ENCODE measurements at regions not wholly inside any gene's neighbourhood (a gene's known extent, or its start where the extent isn't known, plus 50 kb on each side); places are given as distances from the start of the nearest gene placed in this dataset.

DNA sequence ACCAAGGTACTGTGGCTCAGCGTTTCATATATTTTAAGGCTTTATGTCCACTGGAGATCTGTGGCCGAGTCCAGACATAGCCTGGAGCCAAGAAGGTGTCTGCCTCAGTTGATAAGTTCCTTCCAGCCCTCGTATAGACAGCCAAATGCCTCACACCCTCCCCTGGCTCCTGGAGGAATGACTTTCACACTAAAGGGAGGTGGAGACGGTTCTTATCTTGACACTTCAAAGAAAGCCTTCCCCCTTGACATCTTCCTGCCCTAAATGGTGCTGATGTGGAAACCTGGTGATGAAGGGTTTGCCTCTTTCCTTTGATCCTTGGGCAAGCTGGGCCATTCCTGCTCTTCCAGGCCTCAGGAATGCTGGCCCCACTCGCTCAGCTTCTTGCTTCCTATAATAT, 474.8 kb upstream of the TBX3 start:
- no peak for TF ChIP-seq EZH2phosphoT487 (IDR thresholded peaks at IDR 0.05; ENCODE audit: insufficient read depth, low read depth)
- no peak for TF ChIP-seq EZH2 (IDR thresholded peaks at IDR 0.05; ENCODE audit: insufficient read depth, poor library complexity, severe bottlenecking)

All from GM23248 (cell line).